ENCODE measurements at regions not wholly inside any gene's neighbourhood (a gene's known extent, or its start where the extent isn't known, plus 50 kb on each side); places are given as distances from the start of the nearest gene placed in this dataset.

- no peak for DNase-seq
Measured at GRCh38 chr9:107647141-107647540, 157.6 kb upstream of the KLF4 start.

DNA sequence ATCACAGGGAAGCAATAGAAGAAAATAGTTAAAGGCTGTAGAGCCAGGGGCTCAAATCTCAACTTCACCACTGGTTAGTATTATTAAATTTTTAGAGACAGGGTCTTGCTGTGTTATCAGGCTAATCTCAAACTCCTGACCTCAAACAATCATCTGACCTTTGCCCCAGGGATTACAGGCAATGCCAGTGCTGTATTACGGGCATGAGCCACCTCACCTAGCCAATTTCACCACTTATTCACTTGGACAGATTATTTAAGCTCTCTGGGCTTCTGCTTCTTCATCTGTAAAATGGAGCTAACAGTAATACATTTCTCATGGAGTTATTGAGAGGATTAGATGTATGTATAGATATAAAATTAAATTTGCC lies 155.9 kb upstream of the KLF4 start:
- DNase-seq, result no peak

GRCh38 chr9:107644733-107645463 lies 155.3 kb upstream of the KLF4 start:
- DNase-seq, result no peak

- no peak for DNase-seq
Measured at GRCh38 chr9:107639426-107639825, 149.9 kb upstream of the KLF4 start.

DNA sequence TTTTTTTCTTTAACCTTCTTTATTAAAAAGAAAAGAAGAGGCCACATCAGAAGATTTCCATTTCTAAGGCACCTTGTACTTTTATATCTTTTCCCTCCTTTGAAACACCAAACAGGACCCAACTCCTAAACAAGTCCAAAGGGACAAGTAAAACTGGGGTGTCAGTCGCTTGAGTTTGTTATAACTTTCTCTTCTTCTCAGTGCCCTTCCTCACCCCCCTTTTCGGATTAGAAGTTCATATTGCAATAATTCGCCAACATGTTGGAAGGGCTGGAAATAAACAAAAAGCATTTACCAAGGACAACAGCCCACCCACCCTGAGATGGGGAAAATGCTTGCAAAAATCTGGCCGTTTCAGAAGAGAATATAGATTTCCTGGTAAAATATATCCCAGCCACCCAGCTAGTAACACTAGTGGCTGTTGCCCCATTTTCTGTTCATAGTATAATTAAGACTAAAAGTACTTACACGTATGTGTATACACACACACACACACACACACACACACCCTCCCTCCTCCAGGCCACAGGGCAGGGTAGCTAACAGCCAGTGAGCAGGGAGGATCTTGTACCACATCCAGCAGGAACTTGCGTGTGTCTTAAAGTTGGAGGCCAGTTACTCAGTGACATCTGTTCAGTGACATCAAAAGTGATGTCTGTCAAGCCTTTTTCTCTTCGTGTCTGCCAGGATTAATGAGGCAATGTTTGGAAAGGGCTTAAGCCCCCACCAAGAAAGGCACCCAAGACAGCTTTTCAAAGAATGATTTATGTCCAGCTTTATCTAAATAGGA lies 149.1 kb upstream of the KLF4 start:
- DNase-seq, result no peak

DNA sequence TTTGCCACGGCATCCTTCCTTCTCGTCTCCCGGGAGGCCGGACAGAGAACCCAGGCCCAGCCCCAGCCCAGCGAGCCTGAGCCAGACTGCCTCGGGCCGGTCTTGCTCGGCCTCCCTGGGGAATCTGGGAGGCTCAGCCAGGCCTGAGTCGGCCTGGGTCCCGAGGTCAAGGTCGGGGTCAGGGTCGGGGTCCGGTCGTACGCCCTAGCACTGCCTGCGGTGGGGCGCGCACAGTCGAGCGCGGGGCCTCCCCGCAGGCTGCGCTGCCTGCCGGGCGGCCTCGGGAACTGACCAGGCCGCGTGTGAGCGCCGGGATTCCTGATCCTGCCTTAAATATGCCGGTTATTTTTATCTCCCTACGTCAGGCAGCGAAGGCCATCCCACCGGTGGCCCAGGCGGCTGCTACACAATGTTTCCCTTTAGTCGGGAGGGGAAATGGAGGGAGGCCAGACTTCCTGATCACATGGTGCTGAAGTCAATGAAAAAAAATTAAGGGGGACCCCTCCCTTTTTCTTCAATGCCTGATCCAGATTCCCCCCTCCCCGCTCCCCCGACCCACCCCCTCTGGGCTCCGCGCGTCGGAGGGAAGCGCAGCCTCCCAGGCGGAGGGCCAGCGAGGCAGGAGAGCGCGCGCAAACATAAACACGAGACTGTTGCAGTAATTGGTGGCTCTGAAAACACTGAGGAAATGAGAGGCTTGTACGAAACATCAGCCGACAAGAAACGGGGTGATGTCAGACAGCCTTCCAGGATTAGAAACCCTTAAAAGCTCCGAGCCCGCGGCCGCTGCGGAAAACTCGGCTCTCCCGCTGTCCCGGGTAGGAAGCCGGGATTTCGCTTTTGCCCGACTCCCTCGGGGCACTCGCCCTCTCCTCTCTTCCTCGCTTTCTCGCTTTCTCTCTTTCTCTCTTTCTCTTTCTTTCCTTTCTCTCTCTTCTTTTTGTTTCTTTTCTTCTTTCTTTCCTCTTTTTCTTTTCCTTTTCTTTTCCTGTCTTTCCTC lies 148.2 kb upstream of the KLF4 start:
- DNase-seq, result peak; percentile 67

DNA sequence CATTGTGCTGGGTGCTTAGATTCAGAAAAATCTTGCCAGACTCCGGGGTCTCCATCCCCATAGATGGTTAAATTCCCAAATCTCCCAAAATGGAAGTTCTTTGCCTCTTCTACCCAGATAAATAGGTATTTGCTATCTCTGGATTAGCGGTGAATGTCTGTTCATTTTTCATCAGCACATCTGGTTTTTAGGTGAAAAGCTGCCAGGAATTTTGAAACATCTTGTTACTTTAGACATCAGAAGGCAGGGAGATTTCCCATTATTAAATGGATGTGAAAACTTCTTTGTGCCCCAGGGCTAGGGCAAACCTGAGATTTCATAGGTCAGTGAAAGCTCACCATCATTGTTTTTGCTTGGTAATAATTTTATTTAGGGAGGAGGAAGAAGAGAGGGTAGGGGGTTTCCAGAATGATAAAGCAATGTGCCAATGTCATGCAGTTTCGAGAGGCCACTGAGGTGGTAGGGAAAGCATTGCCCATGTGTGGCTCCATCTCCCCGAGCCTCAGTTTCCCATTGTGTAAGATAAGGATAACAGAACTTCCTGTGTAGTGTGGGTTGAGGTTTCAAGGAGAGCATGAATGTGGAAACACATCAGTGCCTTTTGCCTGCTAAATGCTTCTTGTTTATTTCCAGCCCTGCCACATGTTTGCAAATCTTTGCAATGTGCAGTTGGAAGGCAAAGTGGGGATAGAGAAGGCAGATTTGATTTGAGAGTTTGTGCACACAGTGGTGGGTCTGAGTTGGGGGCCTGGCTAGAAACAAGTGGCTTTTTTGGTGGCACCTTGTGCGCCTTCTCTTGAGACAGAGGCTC lies 147.2 kb upstream of the KLF4 start:
- no peak for DNase-seq

DNA sequence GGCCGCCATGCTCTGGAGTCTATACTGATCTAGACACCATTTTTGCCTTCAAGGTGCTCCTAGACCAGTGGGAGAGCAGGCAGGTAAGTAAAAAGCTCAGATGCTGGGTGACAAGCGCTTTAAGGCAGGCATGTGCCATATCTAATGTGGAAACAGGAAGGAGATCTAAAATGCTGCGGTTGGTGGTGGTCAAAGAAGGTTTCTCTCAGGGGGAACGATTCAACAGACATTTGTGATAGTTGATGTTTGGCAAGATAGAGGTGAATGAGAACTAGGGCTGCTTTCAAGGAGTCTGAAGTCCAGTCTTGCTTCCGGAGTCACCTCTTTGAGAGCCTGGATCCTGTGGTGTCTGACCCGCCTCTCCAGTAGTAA lies 146.2 kb upstream of the KLF4 start:
- no peak for DNase-seq

DNA sequence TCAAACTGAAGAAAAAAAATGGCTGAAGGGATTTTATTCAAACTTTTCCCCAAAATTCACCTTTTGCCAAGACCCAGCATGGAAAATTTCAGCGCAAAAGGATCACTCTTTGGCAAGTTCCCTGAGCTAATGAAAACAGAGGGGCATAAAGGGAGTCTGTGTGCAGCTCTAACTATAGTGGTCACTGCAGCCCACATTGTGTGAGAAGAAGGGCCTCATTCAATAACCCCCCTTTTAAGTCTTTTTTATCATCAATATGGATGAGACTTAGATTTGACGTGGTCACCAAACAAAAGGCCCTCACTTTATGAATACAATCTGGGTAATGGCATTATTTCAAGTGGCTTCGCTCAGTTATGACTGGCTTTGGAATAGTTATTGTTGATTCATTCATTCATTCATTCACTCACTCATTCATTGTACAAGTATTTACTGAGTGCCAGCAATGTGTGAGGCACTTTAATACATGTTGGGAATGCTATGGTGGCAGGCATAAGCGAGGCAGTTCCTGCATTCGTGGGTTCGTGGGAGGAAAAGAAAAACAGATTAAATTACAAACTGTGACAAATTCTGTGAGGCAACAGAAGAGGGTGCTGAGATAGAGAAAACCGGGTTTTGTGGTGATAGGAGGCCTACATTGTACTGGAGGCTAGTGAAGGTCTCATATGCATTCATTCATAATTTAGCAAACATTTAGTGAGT lies 145.7 kb upstream of the KLF4 start:
- peak; percentile 38 for DNase-seq

GRCh38 chr9:107633406-107633805 lies 143.8 kb upstream of the KLF4 start:
- no peak for DNase-seq

DNA sequence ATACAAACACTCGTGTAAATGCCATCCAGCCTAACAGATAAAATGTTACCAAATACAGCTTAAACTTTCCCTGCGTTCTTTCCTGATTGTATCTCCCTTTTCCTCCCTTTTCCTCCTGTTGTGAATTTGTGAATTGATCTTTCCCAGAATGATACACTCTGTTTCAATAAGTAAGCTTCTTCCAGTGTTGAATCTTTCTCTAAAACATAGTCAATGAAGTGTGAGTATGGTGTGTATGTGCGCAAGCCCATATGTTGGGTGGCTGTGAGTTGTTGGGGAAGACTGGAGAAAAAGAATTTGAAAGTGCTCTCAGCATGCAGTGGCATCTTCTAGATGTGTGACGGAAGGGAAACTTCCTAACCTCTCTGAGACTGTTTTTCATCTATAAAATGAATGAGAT lies 143.1 kb upstream of the KLF4 start:
- no peak for DNase-seq

GRCh38 chr9:107632216-107632615 lies 142.6 kb upstream of the KLF4 start:
- no peak for DNase-seq

- no peak for DNase-seq
Measured at GRCh38 chr9:107631788-107632187, 142.2 kb upstream of the KLF4 start.

GRCh38 chr9:107630156-107630555 lies 140.6 kb upstream of the KLF4 start:
- no peak for DNase-seq

DNA sequence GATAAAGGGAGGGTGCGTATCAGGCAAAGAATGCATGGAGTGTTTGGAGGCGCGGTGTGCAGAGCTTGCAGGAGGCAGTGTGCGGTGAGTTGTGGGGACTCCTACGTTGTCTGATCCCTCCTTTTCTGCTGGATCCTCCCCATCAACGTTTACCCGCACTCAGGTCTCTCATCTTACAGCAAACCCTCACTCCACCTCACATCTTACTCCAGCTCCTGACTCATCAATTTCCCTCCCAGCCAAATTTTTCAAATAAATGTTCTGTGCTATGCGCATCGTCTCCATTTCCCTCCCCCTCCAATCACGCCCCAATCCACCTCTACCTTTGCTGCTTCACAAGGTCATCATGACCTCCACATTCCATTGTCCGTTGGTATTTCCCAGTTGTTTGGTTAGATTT lies 138.9 kb upstream of the KLF4 start:
- no peak for DNase-seq

DNA sequence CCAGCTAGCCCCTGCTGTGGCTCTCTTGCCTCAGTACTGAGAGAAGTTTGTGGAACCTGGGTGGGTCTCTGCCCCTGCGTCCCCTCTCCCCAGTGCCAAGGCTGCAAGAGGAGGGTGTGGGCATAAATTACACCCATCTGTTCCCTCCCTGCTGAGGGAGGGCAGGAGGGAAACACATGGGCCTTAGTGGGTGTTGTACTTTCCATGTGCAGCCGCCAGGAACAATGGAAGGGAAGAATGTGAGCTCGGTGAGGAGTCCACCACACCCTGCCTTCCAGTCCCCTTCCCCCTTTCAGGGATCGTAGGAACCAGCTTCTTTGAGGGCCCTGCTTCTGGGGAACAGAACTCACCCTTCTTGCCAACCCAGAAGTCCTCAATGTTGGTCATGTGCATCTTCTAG lies 138.2 kb upstream of the KLF4 start:
- DNase-seq, result no peak

DNA sequence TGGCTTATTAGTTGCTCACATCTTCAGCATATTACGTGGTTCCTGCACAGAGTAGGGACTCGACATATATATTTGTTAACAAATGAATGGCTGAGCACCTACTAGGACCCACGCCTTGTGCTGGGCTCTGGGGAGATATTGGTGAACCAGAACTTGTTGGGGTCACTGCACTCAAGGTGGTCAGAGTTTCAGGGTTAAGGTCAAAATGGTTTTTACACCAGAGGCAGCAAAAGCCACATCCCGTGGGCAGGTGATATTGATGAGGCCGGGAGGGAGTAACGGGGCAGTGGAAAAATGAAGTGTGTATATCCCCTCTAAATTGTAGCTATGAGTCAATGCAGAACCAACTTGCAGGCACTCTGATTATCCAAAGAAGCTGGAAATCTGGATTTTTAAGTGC lies 136.5 kb upstream of the KLF4 start:
- DNase-seq, result no peak

DNA sequence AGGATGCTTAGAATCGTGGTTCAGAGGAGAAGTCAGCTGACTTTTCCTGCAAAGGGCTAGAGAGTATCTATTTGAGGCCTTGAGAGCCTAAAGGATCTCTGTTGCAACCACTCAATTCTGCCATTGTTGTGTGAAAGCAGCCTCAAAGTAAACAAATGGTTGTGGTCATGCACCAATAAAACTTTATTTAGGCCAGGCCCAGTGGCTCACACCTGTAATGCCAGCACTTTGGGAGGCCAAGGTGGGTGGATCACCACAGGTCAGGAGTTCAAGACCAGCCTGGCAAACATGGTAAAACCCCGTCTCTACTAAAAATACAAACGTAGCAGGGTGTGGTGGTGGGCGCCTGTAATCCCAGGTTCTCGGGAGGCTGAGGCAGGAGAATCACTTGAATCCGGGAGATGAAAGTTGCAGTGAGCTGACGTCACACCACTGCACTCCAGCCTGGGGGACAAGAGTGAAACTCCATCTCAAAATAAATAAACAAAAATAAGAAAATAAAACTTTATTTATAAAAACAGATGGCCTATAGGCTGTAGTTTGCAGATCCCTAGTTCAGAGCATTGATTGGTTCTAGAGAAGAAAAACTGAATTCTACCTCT lies 135.9 kb upstream of the KLF4 start:
- no peak for DNase-seq

- DNase-seq, result no peak
Measured at GRCh38 chr9:107624234-107624948, 134.8 kb upstream of the KLF4 start.

GRCh38 chr9:107621436-107621835 lies 131.9 kb upstream of the KLF4 start:
- no peak for DNase-seq

DNA sequence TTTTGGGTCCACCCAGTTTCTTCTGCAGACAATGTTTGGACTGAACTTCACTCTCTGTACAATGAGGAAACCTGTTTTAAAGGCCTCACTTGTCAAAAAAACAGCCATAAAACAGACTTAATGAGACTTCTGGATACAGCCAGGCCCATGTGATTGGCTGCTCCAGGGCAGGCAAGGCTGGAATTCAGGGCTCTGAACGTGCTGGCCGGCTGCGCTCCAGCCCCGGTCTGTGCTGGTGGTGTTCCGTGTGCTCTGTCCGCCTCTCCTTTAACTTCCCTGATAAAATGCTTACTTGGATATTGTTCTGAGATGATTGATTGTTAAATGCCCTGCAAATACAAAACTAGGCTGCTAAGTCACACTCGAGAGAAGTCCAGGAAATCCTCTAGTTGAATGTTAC lies 131.2 kb upstream of the KLF4 start:
- DNase-seq, result no peak
